ACHN (cell line): ENCODE measurements at regions not wholly inside any gene's neighbourhood (a gene's known extent, or its start where the extent isn't known, plus 50 kb on each side); places are given as distances from the start of the nearest gene placed in this dataset.

Source experiments
- DNase-seq: peaks from one replicate; pipeline ENCODE4 v3.0.0-alpha.2; 2015
- in situ Hi-C: cut with HindIII; loops from 2 replicates; pipeline ENCODE4 v1.10.0; 2017; ENCODE audit warnings: low sequenced_read_pairs, low pct_ligation_motif_present, low pct_unique_long_range_greater_than_20kb

DNA sequence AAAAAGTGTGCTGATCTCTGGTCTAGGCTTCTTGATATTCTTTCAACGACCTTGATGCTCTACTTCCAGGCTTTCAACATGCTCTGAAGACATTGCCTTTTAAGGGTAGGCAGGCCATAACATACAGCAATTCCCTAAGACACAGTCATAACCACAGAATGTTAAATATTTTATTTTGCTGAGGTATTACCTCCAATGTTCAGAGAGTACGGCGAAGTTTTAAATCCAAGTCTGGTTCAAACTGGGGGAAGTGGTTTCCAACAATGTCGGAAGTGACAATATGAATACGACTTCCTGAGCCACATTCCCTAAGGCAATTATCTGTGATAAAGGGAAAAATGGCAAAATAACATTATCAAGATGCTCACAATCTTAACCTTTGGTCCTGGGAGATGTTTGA lies 1077.9 kb upstream of the PIK3C3 start:
- DNase-seq = peak; percentile 4
- in situ Hi-C loops = no loop called here

DNA sequence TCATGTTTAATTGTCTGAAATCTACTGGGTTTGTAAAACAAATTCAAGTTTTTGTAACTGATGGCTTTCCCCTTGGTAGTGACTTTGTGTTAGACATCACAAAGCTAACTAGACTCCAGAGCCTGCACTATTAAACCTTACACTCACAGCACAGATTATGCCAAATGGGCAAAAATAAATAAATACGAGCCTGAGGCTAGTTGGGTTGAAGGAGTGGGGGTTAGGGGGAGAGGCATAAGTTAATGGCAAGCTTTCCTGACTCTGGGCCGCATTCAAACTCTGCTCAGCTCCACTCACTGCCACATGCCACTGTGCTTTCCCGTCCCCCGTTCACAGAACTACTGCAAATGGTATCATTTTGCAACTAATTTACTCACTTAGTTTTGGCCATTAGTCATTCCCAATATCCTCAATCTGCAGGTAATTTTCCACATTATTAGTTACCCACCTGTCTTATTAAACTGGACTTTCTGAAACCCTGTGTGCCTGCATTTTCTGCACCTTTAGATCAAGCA lies 1079.9 kb upstream of the PIK3C3 start:
- no peak for DNase-seq
- in situ Hi-C loops = no loop called here

DNA sequence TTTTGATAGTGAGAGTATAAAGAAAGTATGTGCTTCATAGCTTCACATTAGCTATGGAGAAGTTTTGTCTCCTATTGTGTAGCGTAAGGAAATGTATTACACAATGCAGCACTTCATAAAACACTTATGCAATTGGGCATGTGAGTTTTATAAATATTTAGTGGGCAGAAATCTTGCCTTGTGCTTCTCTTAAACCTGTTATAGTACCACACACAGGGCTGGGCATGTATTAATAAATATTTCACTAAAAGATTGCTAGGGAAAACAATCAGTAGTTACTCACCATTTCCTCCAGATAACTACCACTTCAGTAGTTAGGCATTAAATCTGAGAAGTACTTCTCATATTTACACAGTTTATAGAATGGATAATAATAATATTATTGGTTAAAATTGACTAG lies 1080.8 kb upstream of the PIK3C3 start:
- in situ Hi-C loops = no loop called here
- no peak for DNase-seq

DNA sequence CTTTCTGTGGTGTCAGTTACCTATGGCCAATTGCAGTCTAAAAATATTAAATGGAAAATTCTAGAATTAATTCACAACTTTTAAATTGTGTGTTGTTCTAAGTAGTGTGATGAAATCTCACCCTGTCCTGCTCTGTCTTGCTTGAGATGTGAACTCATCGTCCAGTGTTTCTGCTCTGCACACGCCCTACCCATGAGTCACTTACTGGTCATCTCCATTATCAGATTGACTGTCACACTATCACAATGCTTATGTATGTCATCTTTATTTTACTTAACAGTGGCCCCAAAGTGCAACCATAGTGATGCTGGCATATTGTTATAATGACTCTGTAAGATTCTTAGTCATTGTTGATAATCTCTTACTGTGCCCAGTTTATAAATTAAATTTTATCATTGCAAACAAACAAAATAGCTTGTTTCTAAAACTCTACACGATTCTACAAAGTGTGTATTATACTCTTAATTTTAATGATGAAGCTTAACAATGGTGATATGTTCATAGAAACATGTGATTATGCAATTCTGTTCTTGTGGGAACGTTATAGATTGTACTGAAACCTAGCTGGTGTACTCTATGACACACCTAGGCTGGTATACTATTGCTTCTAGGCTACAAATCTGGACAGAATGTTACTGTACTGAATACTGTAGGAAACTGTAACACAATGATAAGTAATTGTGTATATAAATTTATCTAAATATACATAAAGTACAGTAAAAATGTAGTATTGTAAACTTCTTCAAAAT lies 1086.8 kb upstream of the PIK3C3 start:
- in situ Hi-C loops = no loop called here
- peak; percentile 11 for DNase-seq

DNA sequence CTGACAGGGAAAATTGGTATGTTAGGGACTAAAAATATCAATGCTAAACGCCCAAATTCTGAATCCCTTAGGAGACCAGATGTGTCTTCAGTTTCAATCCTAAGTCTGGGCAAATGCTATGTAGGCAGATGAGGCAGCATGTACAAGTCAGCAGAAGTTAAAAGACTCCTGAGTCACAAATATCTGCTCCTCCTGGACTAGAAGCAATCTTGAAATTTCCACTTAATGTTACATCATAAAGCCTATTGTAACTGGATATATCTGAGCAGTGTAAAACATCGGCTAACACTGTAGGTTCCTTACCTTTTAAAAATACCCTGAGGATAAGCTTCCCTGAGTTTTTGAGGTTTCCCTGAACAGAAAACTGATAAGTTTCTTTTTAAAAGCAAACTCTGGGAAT lies 1087.6 kb upstream of the PIK3C3 start:
- in situ Hi-C loops = no loop called here
- DNase-seq = no peak

DNA sequence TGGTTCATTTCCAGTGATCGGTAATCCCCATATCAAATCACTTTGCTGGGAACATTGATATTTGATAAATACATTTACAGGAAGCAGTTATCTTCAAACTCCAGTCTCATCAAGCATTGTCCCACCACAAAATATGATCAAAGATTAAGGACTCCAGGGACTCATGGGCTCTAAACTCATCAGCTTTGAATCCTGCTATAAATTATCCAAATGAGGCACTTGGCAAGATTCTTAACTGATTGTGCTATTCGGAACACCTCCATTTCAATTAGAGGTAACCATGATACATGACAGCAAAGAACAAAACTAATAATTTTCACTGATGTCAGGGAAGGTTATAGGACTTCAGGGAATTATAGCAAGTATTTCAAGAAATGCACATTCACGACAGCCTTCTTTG lies 1088.1 kb upstream of the PIK3C3 start:
- DNase-seq = no peak
- in situ Hi-C loops = no loop called here

DNA sequence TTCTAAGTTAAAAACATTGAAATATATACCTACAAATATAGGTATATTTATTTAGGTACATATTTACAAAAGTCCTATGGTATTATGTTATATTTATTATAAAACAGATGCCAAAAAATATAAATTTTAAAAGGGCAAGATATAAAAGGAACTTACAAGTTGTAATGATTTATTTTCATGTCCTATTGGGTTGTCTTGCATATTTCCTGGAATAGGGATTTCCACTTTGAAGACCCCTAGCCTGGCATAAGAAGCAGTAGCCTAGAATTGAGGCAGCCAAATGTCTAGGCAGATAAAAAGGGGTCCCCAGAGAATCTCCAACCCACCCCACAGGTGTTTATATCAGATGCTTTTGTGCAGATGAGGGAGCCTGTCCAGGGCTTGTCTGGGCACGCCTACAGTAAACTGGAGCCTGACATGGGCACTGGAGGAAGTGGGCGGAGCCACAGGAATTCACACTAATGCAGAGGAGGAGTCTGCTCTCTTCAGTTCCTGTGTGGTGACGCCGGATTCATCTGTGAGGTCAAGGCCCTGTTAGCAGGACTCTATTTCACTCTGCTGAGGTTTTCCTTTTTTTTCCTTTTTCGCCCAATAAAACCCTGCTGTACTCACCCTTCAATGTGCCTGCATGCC lies 1088.9 kb upstream of the PIK3C3 start:
- no peak for DNase-seq
- in situ Hi-C loops = no loop called here

DNA sequence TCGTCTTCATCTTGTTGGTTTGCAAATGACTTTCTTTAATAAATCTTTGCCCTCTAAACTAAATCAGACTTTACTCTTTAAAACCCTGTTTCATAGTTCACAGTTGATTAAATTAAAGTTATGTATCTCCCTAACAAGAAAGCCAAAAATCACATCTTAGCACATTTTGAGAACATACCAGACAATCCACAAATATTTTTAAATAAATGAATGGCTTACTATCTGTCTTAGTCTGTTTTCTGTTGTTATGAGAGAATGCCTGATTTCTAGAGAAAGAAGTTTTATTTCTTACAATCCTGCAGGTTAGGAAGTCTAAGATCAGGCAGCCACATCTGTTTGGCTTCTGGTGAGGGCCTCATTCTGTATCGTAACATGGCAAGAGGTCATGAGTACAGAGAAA lies 1090.2 kb upstream of the PIK3C3 start:
- in situ Hi-C loops = no loop called here
- DNase-seq = no peak

DNA sequence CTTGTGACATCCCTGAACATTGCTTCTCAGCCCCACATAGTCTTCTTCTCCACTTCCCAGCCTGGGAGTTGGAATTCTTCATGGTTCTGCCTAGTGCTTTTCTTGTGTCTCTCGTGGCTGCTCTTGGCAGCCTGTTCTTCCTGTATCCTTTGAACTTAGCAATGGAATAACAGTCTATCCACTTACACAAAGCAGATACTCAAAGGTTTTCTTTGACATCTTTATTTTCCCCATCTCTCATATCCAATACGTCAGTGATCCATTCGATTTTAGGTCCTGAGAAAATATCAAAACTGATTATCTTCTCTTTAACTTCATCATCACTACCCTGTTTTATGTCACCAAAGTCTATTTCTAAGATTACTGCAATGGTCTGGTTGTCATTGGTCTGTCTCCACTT lies 1091.2 kb upstream of the PIK3C3 start:
- in situ Hi-C loops = no loop called here
- DNase-seq = no peak

DNA sequence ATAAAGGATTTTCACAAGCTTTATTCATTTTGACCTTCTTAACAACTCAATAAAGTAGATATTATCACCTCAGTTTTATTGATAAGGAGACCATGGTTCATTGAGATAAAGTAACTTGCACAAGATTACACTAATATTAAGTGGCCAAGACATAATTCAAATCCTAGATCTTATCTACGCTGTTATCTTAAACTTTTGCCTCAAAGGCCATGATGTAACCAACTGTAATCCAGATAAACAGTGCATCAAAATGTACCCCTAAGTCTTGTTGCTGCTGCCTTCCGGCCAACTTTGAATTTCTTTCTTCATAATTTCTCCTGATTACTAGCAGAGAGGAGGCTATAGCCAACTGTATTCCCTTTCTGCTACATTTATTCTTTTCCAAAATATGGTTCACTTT lies 1094.8 kb upstream of the PIK3C3 start:
- in situ Hi-C loops = no loop called here
- DNase-seq = no peak

DNA sequence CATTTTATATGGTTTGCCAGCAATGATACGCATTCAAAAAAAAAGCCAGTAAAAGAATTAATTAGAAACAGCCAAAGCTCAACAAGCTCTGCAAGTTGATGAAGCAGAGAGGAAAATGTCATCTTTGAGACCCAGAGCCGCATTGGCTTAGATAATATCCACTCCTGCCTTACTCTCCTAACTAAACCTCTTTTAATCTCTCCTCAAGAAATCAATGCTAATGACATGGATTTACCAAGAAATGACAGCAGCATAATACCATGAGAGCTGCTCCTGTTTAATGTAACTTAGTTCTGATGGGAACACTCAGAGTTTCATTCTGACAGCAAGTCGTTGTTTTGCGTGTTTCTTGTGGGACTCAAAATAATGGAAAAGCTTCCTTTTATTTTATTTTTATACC lies 1099.4 kb upstream of the PIK3C3 start:
- in situ Hi-C loops = no loop called here
- no peak for DNase-seq

DNA sequence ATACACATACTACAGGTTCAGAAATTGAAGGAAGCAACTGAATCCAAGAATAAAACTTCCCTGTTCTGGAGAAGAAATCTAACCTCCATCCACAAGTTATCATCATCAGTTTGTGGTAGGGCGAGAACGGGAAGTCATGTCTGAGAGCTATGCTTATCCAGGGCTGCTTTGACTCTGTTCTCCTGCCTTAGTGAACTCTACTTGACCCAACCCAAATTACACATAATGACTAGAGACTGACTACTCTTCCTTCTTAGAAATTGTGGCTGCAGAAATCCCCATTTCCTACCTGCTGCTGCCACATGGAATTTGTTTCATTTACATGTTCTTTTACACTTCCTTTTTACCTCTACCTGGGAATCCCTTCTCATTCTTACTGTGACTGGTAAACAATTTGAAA lies 1102.6 kb upstream of the PIK3C3 start:
- no peak for DNase-seq
- in situ Hi-C loops = no loop called here

DNA sequence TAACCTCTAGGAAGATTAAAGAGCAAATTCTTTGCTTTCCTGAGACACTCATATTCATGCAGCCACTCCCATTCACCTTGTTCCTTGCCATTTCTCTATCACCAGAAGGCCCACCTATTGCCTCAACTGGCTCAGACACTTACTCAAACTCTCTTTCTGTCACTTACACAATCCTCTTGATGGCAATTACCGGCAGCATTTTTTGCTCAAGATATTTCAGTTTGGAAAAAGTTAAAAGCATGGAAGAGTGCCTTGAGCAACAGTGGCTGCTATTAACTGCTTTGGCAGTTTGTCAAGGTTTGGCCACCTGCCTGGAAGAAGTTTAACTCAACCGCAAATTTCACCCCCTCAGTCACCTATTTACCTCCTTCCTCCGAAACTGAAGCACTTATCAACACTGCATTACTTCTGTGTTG lies 1104.0 kb upstream of the PIK3C3 start:
- no peak for DNase-seq

DNA sequence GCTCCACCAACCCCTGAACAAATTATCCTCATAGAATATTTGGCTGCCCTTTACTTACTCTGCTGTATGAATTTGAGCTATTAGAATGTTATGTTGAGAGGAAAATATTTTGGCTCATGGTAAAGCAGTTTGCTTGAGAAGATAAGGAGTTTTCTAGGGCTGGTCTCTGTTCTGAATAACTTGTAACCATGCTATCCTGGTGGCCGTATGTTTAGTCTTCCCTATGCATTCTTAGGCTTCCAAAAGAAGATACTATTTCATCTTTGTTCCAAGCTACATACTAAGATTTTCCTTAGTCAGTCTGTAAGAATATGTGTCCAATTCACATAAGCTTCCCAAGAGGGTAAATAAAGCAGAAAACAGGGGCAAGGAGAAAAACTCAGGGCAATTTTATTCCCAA lies 1105.1 kb upstream of the PIK3C3 start:
- in situ Hi-C loops = no loop called here
- DNase-seq = no peak

More for the DNA sequence above, 1104.0 kb upstream of the PIK3C3 start:
- in situ Hi-C loops = no loop called here

DNA sequence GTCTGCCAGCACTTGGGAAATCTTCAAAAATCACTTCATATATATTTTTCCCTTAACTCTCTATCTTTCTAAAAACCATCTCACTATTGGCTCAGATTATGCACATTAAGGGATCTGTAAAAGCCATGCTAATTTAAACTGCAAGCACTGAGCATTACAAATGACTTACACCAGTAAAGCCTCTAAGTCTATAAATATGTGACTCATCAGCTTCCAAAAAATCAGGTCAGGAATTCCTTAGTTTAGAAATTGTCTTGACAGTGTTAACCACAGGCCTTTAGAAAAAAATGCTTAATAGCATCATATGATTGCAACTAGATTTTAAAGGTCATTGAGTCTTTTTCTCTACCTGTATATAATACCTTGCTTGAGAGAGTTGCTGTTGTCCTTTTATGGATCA lies 1113.6 kb upstream of the PIK3C3 start:
- DNase-seq = no peak
- in situ Hi-C loops = no loop called here

DNA sequence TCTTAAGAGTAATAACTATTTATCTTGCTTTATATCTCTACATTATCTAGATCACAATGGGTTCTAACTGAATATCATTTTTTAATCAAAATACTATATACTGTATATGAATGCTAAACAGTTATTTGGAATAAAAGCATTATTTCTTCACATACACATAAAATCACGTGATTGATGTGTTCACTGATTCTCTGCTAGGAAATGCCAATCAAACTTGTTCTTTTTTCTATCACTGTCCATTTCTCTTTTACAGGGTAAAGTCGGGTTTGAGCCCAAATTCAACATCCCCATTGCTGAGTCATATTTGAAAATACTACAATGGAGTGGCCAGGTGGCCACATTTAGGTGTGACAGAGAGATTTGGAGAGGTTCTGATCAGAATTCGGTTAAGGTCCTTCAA lies 1114.0 kb upstream of the PIK3C3 start:
- no peak for DNase-seq
- in situ Hi-C loops = no loop called here

DNA sequence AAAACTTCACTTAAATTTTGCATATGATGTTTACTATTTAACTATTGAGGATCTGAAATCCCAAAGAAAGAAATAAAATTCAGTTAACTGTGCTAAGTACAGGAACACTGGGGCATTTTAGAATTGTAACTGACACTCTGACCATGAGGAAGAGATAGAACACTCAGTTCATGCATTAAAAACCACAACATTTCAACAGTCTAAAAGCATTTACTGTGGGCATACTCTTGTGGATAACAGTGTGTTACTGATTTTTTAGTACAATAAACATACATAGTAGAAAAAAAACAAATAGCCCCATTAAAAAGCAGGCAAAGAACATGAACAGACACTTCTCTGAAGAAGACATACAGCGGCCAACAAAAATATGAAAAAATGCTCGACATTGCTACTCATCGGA lies 1122.7 kb upstream of the PIK3C3 start:
- DNase-seq = no peak
- in situ Hi-C loops = no loop called here

DNA sequence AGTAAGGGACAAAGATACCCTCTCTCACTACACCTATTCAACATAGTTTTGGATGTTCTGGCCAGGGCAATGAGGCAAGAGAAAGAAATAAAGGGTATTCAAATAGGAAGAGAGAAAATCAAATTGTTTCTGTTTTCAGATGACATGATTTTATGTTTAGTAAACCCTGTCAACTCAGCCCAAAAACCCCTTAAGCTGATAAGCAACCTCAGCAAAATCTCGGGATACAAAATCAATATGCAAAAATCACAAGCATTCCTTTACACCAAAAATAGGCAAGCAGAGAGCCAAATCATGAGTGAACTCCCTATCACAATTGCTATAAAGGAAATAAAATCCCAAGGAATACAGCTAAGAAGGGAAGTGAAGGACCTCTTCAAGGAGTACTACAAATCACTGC lies 1130.7 kb upstream of the PIK3C3 start:
- DNase-seq = no peak
- in situ Hi-C loops = no loop called here

DNA sequence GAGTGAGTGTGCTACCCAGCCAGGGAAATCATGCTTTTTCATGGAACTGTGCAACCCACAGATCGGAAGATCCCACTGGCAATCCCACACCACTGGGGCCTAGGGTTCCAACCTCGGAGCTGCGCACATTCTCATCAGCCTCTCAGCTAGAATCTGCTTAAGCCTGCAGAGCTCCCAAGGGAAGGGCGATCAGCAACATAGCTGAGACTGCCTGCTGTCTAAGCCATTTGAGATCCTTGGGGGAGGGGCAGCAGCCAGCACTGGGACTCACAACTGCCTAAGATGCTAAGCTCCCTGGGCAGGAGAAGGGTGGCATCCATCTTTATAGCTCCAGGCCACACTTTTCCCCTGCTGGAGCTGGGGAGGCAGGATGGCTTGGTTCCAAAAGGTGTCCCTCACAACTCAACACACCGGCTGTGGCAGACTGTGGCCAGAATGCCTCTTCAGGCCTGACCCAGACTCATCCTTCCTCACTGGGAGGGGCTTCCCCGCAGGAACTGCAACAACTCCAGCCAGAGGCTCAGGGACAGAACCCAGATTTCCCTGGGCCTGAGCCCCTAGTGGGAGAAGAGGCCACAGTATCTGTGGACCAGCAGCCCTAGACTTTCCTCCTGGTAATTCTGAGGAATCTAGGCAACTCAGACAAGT lies 1133.3 kb upstream of the PIK3C3 start:
- in situ Hi-C loops = no loop called here
- no peak for DNase-seq

DNA sequence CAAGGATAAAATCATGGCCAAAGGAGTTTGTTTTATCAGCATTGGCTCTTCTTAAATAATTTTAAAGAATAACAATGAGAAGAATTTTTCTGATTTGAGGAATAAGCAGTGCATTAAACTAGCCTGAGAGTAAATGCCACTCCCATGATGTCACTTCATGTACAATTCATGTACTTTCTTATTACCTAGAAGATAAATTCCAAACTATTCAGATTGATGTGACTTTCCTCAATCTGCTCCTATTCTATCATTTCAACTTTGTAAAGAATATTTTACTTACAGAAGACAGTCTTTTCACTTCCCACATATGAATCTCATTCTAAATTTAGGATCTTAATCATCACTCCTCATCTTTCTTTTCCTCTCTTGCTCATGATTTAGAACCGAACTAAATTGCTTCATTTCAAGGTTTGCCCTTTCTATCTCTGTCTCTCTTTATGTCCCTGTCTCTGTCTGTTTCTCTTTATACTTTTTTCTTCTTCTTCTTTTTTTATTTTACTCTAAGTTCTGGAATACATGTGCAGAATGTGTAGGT lies 1142.0 kb upstream of the PIK3C3 start:
- in situ Hi-C loops = no loop called here
- DNase-seq = no peak
